HG03175 (cell line): ENCODE measurements at regions not wholly inside any gene's neighbourhood (a gene's known extent, or its start where the extent isn't known, plus 50 kb on each side); places are given as distances from the start of the nearest gene placed in this dataset.

Source experiments
- ATAC-seq: cut with Tn5 transposase; IDR thresholded peaks from one replicate; pipeline ENCODE4 v1.9.1; 2021; ENCODE audit warnings: mild to moderate bottlenecking, moderate library complexity; ENCODE audit not compliant: unreplicated experiment

GRCh38 chr3:34851137-34851536, 788.2 kb upstream of the ARPP21 start:
- no peak for ATAC-seq

DNA sequence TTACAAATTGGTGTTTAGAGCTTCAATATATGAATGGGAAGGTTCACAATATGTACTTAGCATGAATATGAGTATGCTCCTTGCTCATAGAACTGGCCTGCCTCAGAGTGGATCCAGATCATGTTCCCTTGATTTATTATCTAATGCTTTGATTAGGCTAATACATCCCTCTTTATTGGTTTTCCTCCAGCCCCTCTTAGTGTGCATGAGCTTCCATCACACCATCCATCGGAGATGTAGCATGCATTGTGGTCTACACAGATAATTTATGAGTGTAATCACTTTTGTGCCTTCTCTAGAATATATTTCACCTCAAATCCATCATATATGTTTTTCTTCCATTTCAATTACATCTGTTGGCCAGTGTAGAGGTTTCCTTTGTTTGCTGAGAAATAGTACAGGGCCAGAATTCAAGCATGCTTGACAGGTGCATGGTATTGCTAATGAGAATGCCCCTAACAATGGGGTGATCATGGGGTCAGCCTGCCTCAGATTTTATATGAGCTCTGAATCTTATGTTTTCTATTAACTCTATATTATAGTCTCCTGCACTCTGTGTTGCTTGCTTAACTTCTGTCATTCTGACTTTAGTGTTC, 786.4 kb upstream of the ARPP21 start:
- ATAC-seq, result no peak

DNA sequence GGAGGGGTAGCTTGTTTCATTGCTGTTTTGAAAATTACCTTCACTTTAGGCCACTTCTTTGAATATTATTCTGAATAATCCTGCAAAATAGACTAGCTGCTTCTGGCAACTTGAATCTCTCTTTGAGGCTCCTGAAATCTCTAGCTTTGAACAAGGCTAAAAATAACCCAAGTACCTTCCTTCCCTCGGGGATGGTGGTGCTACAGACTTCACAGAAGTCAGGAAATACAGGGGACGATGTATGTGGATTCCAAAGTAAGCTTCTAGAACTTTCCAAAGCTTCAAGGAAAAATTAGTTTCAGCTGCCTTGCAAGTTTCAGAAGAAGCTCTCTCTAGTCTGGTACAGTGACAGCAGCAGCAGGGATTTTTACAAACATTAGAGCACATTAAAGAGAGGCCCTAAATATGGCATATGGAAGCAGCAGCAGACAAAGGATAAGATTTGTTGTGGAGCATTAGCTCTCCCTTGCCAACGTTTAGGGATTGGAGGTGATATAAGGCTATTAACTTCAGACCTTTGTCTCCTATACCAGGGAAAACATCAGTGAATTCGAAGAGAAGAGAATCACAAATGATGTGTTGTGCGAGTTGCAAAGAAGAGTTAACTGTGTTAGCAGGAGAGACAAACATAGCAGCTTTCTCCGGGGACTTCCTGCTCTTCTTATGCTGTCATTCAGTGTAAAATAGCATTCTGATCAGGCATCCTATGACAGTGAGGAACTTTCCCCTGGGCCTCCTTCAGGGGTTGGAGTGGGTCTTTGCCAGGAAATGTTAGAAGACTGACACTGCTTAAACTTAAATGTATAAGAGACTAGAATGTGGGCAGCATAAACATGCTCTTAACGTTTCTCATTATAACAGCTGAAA, 783.0 kb upstream of the ARPP21 start:
- ATAC-seq, result no peak

DNA sequence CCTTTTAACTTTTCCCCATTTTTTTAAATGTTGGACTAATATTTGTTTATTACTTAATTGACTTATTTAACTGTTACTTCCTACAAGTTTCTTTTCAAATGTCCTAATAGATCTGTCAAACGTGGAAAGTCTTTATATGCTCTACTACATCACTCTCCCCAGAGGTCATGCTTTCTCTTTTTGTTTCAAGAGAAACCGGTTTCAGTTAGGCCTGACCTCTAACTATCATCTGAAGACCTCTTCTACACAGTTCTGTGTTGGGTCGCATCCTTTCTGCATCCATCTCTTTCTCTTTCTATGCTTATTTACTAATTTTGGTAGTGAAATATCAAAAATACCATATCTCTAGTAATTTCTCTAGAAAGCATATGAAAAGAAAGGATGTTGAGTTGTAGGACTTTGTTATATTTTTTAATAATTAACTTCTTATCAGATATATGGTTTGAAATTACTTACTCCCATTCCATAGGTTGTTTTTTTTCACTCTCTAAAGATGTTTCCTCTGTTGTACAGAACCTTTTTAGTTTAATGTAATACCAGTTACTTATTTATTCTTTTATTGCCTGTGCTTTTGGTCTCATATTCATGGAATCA, 781.2 kb upstream of the ARPP21 start:
- ATAC-seq, result peak; percentile 76

DNA sequence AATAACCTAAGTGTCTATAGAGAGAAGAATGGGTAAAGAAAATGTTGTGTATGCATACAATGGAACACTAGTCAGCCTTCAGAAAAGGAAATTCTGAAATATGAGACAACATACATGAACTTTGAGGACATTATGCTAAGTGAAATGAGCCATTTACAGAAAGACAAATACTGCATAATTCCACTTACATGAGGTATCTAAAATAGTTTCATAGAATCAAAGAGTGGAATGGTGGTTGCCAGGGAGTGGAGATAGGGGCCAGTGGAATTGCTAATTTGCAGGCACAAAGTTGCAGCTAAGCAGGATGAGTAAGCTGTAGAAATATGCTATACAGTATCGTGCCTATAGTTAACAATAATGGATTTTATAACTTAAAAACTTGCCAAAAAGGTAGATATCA, 779.6 kb upstream of the ARPP21 start:
- ATAC-seq, result no peak

DNA sequence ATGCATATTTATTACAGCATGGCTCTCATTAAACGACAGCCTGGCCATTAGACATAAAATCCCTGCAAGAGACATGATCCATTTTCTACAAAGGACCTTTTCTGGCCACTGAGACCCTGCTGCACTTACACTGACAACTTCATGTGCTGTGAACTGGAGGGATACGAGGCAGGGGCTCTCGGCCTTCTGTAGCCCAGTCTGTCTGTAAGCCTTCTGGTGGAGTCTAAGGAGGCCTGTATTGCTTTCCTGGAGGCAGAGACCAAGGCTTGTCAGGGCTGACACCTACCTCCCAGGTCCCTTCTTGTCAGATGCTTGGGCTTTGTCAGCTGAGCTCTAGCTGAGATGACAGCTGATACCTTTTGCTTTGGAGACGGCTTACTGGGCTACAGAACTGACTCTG, 776.9 kb upstream of the ARPP21 start:
- ATAC-seq, result no peak

DNA sequence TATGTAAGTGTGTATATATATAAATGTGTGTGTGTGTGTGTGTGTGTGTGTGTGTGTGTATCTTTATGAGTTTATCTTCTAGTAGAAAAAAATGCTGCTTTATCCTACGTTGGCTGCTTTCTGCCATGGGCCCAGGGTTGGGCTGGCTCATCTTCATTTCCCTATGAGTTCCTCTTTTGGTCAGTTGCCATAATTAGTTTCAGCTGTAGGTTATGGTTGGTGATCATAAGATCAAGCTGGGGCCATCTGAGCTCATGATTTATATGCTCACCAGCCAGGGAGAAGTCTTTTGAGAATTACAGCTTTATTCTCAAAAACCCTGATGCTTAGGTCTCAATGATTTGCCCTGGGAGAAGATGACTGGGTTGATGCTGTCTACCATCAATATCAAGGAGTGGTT, 775.8 kb upstream of the ARPP21 start:
- ATAC-seq, result no peak

DNA sequence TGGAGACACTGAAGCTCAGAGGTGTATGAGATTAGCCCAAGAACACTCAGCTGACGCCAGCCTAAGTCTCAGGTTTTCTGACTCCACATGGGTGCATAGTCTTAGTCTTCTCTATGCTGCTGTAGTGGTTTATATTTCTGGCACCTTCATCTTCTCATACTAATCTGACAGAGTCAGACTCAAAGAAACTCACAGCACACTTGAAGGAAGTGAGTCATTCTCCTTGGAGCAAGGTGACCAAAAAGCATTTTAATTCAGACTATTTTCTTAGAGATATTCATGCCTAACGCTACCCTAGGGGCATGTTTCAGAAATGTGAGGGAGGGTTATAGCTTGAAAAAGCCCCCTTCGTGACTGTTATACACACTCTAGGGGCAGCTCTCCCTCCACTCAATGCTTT, 775.3 kb upstream of the ARPP21 start:
- ATAC-seq, result no peak

- no peak for ATAC-seq
These were observed 774.0 kb upstream of the ARPP21 start for GRCh38 chr3:34865346-34865745.

DNA sequence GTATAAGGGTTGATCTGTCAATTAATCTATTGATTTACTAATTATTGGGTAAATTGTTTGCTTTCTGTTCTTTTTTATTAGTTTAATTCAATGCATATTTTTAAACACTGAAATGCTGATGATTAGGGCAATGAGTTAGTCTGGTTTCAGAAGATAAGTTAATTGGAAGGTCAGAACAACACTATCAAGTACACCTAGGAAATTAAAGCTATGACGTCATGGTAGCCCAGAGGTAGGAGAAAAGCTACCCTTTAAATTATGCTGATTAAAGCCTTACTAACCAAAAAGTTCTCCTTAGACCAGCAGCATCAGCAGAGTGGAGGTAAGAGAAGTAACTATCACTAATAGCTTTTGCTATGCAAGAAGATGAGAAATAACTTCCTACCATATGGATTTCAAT, 770.4 kb upstream of the ARPP21 start:
- ATAC-seq, result no peak

GRCh38 chr3:34869696-34870095, 769.6 kb upstream of the ARPP21 start:
- ATAC-seq, result no peak

DNA sequence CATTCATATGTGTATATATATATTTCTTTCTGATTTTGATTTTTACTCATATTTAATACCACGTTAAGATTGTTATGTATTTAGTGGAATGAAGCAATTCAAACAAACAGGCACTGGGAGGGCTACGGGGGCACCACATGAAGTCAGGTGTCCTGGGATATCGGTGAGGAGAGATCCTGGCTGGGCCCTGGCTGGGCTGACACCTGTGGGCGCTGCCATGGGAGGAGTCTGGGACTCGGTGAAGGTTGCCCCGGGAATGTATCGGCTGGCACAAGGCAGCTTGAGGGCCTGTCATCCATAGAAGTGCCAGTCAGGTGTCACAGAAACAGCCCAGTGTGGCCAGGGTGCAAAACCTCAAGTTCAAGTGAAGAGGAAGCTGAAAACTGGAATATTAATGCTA, 766.9 kb upstream of the ARPP21 start:
- ATAC-seq, result no peak

- ATAC-seq, result no peak
These were observed 762.3 kb upstream of the ARPP21 start for GRCh38 chr3:34876997-34877396.

DNA sequence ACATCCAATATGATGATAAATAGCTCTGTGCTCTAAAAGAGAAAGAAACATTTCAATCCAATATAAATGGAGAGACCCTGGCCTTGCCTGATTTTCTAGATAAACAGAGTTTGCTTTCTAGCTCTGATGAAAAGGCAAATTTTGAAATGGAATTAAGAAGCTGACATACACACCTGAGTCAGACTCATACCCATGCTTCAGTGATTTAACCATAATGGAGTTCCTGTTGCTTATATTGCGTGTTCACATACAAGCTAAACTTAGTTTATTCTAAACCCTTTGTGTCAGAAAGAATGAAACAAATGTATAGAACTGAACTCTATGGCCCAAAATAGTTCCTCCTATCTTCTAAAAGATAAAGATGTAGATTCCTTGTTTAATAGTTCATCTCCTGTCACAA, 760.8 kb upstream of the ARPP21 start:
- ATAC-seq, result no peak

GRCh38 chr3:34881026-34881425, 758.3 kb upstream of the ARPP21 start:
- ATAC-seq, result no peak

GRCh38 chr3:34882764-34883163, 756.6 kb upstream of the ARPP21 start:
- ATAC-seq, result no peak

DNA sequence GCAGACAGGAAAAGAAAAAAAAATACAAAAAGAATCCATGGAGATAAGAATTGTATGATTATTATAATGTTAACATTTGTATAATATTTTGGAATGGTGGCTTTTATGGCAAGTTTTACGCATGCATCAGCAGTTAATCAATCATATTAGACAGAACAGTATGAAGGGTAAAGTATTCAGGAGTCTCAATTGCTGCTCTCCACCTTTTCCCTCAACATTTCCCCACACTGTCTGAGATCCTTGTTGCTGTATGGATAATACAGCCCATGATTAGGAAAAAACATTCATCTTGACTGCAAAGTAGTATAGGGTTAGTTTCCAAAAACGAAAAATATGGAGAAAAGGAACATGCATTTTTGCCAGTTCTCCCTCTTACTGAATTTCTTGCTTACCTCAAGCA, 755.3 kb upstream of the ARPP21 start:
- no peak for ATAC-seq

DNA sequence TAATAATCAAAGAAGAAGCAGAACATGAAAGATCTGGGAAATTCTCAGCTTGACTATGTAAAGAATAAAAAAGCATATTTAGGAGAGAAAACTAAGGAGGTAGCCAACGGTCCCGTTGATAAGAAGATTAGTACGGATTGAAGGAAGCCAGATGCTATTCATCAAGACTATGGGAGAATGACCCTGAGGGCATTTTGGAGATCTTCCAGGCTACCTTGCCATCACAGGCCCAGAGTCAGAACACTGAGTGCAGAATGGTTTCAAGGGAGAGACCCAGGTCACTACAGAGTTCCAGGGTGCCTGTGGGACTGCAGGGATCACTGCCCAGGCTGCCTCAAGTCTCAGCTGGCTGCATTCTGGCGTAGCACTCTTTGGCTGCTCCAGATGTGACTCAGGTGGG, 752.9 kb upstream of the ARPP21 start:
- ATAC-seq, result no peak

DNA sequence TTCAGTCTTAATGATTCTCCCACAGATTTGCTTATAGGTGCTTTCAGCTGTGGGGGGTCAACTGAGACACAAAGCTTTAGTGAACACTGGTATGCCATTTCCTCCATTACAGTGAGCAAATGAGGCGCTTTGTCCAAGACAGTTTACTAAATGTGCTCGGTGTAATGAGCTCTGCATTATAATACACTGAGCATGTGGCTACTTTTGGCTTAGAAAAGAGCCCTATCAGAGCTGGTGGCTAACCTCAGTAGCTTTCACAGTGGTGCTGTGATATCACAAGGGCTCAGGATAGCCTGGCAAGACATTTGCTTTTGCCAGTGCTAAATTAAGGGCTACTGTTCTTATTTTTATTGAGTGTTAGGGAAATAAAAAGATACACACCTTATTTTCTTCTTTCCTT, 749.7 kb upstream of the ARPP21 start:
- ATAC-seq, result no peak

DNA sequence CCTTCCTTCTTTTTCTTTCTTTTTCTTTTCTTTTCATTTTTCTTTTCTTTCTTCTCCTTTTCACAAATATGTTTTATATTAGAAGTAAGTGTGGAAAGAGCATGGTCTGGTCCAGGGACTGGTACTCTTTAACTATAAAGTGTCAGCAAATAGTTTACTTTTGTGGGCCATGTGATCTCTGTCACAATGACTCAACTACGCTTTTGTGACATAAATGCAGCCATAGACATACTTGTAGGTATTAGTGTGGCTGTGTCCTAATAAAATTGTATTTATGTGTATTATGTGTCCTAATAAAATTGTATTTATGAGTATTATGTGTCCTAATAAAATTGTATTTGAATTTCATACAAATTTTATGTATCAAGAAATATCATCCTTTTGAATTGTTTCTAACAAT, 749.1 kb upstream of the ARPP21 start:
- no peak for ATAC-seq

- no peak for ATAC-seq
These were observed 747.4 kb upstream of the ARPP21 start for GRCh38 chr3:34891941-34892340.

DNA sequence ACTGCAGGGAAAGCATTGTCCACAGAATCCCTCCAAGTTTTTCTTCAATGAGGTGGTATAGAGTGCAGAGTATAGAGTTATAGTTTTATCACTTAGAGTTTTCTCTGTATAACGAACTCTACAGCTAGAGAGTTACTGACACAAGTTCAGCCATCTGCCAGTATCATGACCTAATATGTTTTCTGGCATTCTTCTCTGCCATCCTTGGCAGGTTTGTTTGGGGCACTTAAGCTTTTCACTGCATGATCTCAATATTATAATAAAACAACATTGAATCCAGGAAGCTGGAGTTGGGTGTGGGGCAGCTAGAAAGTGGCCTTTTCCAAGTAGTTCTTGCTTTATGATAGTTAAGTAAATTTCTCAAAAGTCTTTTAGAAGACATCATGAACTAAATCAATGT, 743.5 kb upstream of the ARPP21 start:
- no peak for ATAC-seq
